ENCODE measurements at regions not wholly inside any gene's neighbourhood (a gene's known extent, or its start where the extent isn't known, plus 50 kb on each side); places are given as distances from the start of the nearest gene placed in this dataset.

DNA sequence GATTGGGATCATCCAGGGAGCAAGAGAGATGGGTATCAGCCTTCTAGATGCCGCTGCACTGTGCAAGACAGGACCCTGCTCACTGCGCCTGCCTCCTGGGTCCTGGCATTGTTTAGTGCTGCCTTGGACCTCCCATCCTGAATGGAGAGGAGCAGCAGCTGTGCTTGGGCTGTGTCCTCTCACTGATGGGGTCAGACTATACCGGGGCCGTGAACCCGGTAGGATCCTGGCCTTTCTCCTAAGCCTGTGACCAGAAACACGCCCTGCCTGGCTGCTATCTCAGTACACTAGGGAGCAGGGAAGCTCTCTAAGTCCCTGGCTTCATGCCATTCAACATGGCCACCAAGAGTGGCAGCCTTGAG, 309.4 kb upstream of the ZNF32 start:
- Histone ChIP-seq H3K4me1 (ENCODE audit: low read length) (no peaks in the 10 kb centered on the region), H3K79me2 (ENCODE audit: low read length) (no peaks in the 10 kb centered on the region), H3K4me2 (ENCODE audit: low read depth, low read length) (no peak overlapping the region), H3K9me2 (replicated peaks; ENCODE audit: insufficient read depth, low read length) (no peaks in the 10 kb centered on the region), H3K4me3 (ENCODE audit: low read length) (no peak overlapping the region), H3F3A (ENCODE audit: insufficient read depth, low read length) (no peaks in the 10 kb centered on the region), H3K9me3 (replicated peaks; ENCODE audit: insufficient read depth, low read length) (no peaks in the 10 kb centered on the region), H3K27me3 (replicated peaks; ENCODE audit: insufficient read depth, low read length) (no peaks in the 10 kb centered on the region), H3K27ac (ENCODE audit: low read length) (no peak overlapping the region), H4K20me1 (ENCODE audit: insufficient read depth, low read length) (no peaks in the 10 kb centered on the region), H3K9ac (ENCODE audit: low read length) (no peak overlapping the region), H2AFZ (ENCODE audit: low read length) (no peak overlapping the region), H3K36me3 (replicated peaks; ENCODE audit: insufficient read depth, low read length) (no peaks in the 10 kb centered on the region)
- DNase-seq = no peak
- TF ChIP-seq EZH2phosphoT487 (IDR thresholded peaks at IDR 0.05; ENCODE audit: low read length) (no peak), EZH2 (optimal IDR thresholded peaks at IDR 0.05; ENCODE audit: low read depth, low read length) (no peak)
- TF ChIP-seq, protein P1, sequence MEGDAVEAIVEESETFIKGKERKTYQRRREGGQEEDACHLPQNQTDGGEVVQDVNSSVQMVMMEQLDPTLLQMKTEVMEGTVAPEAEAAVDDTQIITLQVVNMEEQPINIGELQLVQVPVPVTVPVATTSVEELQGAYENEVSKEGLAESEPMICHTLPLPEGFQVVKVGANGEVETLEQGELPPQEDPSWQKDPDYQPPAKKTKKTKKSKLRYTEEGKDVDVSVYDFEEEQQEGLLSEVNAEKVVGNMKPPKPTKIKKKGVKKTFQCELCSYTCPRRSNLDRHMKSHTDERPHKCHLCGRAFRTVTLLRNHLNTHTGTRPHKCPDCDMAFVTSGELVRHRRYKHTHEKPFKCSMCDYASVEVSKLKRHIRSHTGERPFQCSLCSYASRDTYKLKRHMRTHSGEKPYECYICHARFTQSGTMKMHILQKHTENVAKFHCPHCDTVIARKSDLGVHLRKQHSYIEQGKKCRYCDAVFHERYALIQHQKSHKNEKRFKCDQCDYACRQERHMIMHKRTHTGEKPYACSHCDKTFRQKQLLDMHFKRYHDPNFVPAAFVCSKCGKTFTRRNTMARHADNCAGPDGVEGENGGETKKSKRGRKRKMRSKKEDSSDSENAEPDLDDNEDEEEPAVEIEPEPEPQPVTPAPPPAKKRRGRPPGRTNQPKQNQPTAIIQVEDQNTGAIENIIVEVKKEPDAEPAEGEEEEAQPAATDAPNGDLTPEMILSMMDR (IDR thresholded peaks at IDR 0.05; ENCODE audit: low read length) = no peak

DNA sequence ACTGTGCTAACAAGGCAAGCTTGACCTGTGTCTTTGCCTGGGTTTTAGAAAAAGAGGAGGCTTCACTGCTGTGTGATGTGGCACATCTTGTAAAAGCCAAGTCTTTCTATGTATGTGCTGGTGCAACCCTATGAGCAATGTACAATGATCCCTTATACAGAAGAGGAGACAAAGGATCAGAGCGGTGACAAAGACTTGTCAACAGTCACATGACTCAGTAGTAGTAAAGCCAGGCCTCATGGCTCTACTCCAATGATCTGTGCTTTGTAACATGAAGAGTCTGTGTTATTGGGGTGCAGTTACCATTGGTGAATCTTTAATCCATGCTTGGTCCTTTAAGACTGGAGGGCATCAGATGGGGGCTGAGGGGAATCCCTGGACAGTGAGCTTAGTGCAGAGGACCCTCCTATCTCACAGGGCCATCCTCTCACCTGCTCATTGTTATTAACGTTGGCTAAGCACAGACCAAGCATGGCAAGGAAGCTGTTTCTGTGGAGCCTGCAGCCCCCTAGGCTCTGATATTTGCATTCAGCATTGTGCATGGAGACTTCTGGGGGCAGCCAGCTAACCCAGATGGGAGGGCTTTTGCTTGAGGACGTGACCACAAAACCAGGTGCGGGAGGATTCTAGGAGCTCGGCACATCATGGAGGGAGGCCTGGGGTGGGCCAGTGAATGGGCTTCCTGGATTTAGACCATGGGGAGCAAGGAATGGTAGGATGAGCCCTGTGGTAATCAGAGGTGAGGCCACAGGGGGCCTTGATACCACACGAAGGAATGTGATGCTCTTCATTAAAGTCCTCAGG, 308.8 kb upstream of the ZNF32 start:
- H4K20me1 ChIP-seq (ENCODE audit: insufficient read depth, low read length) = no peaks in the 10 kb centered on the region

DNA sequence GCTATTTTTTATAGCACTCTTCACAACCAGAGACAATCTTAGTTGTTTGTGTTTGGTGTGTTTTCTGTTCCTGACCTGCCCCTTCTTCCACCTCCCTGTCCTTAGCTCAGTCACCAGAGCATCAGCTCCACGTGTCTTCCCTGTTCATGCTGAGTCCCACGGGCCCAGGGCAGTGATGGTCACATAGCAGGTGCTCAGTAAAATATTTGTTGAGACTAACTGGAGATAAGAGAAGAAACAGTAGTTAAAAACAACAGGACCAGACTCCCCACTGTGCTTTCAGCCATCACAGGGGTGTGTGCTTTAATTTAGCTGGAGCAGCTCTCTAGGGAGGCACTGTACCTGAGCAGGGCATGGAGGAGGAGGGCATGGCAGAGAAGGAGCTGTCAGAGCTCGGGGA, 307.3 kb upstream of the ZNF32 start:
- Histone ChIP-seq H3K9me2 (replicated peaks; ENCODE audit: insufficient read depth, low read length) (no peaks in the 10 kb centered on the region), H3K4me3 (ENCODE audit: low read length) (no peak overlapping the region), H3K27me3 (replicated peaks; ENCODE audit: insufficient read depth, low read length) (no peaks in the 10 kb centered on the region), H3K4me2 (ENCODE audit: low read depth, low read length) (no peak overlapping the region), H3K27ac (ENCODE audit: low read length) (no peak overlapping the region), H3K9ac (ENCODE audit: low read length) (no peak overlapping the region), H3K9me3 (replicated peaks; ENCODE audit: insufficient read depth, low read length) (no peaks in the 10 kb centered on the region), H3K79me2 (ENCODE audit: low read length) (no peaks in the 10 kb centered on the region), H3F3A (ENCODE audit: insufficient read depth, low read length) (no peaks in the 10 kb centered on the region), H3K36me3 (replicated peaks; ENCODE audit: insufficient read depth, low read length) (no peaks in the 10 kb centered on the region), H2AFZ (ENCODE audit: low read length) (no peak overlapping the region), H3K4me1 (ENCODE audit: low read length) (no peaks in the 10 kb centered on the region), H4K20me1 (ENCODE audit: insufficient read depth, low read length) (no peaks in the 10 kb centered on the region)
- TF ChIP-seq EZH2 (optimal IDR thresholded peaks at IDR 0.05; ENCODE audit: low read depth, low read length) (no peak), EZH2phosphoT487 (IDR thresholded peaks at IDR 0.05; ENCODE audit: low read length) (no peak)
- TF ChIP-seq, protein P1 (IDR thresholded peaks at IDR 0.05; ENCODE audit: low read length) = no peak
- no peak for DNase-seq

More for the DNA sequence above, 308.8 kb upstream of the ZNF32 start:
- Histone ChIP-seq H2AFZ (ENCODE audit: low read length) (no peak overlapping the region), H3K27ac (ENCODE audit: low read length) (no peak overlapping the region), H3K27me3 (replicated peaks; ENCODE audit: insufficient read depth, low read length) (no peaks in the 10 kb centered on the region), H3K9me2 (replicated peaks; ENCODE audit: insufficient read depth, low read length) (no peaks in the 10 kb centered on the region), H3K9me3 (replicated peaks; ENCODE audit: insufficient read depth, low read length) (no peaks in the 10 kb centered on the region), H3K4me1 (ENCODE audit: low read length) (no peaks in the 10 kb centered on the region), H3K4me2 (ENCODE audit: low read depth, low read length) (no peak overlapping the region), H3K79me2 (ENCODE audit: low read length) (no peaks in the 10 kb centered on the region), H3K4me3 (ENCODE audit: low read length) (no peak overlapping the region), H3K9ac (ENCODE audit: low read length) (no peak overlapping the region), H3K36me3 (replicated peaks; ENCODE audit: insufficient read depth, low read length) (no peaks in the 10 kb centered on the region), H3F3A (ENCODE audit: insufficient read depth, low read length) (no peaks in the 10 kb centered on the region)
- no peak for DNase-seq
- no peak for TF ChIP-seq EZH2phosphoT487 (IDR thresholded peaks at IDR 0.05; ENCODE audit: low read length)
- TF ChIP-seq, protein P1 (IDR thresholded peaks at IDR 0.05; ENCODE audit: low read length) = no peak
- TF ChIP-seq EZH2 (optimal IDR thresholded peaks at IDR 0.05; ENCODE audit: low read depth, low read length) = no peak
